NCI-H1105 treated with DMSO at 0.1 percent for 48 hours (cell line): ENCODE measurements at regions not wholly inside any gene's neighbourhood (a gene's known extent, or its start where the extent isn't known, plus 50 kb on each side); places are given as distances from the start of the nearest gene placed in this dataset.

Experiments used
- DNase-seq: peaks from one replicate; lab custom pipeline; 2025; lab: John Stamatoyannopoulos, UW

DNA sequence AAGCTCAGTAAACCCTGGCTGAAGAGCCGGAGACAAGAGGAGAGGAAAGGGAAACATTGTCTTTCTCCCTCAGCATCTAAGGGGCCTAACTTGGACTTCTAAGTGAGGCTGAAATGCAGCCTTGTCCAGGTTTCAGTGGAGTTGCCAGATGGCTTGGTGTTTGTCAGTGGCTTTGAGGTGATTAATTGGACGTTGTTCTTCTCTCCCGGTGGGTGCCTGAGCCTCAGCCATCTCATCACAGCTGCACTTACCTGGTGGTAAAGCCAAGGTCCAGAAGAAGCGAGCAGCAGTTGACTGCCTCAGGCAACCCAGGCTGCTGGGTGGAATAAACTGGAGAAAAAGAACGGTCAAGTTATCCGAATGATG lies 202.2 kb upstream of the NLRP1 start:
- DNase-seq, result no peak

DNA sequence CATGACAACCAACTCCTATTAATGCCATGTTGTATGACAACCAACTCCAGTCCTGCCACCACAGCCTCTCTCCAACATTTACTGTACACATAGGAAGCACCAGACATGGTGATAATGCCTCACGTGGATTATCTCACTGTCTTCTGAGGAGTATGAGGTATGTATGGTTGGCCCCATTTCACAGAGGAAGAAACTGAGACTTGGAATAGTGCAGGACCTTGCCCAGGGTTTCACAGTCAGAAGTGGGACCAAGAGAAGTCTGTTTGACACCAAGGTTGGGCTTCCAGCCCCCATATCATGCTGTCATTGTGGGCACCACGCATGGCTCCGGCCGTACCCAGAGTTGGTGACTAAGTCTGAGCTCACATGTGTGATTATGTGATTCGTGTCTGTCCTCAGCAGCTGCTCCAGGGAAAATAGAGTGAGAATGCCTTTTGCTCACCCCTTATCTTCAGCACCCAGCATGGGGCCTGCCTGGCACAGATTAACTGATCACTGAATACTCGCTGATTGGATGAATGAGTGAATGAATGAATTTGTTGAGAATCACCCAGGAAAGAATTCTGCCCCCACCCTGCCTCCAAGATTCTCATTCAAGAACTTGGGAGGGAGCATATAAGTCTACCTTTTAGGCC lies 204.1 kb upstream of the NLRP1 start:
- no peak for DNase-seq

GRCh38 chr17:5789528-5789927 lies 205.2 kb upstream of the NLRP1 start:
- no peak for DNase-seq

DNA sequence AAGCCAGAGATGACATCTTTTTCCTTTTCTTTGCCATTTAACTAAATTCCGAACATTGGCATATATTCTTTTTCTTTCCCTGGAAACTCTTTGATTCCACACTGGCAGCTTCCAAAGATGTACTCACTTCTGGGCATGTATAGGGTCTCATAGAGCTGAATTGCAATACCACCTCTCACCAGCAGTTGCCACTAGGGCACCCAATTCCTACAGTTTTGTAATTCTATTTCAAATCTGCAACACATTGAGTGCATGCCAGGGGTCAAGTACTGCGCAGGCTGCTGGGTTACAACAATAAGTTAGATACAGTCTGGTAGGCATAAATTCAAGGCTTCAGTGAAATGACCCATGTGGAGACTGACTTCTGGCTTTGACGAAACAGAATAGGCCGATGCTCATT lies 208.8 kb upstream of the NLRP1 start:
- DNase-seq, result no peak

DNA sequence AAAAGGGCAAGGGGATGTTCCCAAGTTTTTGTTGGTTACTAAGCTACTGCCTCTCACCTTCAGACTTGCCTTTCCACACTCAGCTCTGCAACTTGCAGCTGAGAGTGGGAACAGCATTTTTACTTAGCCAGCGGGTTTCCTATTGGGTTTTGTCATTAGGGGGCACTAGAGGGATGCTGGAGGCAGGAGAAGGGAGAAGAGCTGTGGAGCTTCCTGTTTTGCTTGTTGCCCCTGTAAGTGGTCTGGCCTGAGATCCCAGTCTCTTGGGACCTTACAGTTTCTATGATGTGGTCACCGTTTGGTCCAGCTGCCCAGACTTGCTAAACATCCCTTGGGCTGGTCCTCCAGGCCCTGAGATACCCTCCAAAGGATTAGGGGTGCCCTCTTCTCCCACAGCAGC lies 209.6 kb upstream of the NLRP1 start:
- no peak for DNase-seq

GRCh38 chr17:5794385-5794784 lies 210.1 kb upstream of the NLRP1 start:
- no peak for DNase-seq

GRCh38 chr17:5794881-5795506 lies 210.7 kb upstream of the NLRP1 start:
- no peak for DNase-seq

- no peak for DNase-seq
Measured at GRCh38 chr17:5797447-5798050, 213.2 kb upstream of the NLRP1 start.

GRCh38 chr17:5798094-5798493 lies 213.8 kb upstream of the NLRP1 start:
- DNase-seq, result no peak

GRCh38 chr17:5800131-5800530 lies 215.8 kb upstream of the NLRP1 start:
- no peak for DNase-seq

- DNase-seq, result no peak
Measured at GRCh38 chr17:5800646-5801045, 216.3 kb upstream of the NLRP1 start.

DNA sequence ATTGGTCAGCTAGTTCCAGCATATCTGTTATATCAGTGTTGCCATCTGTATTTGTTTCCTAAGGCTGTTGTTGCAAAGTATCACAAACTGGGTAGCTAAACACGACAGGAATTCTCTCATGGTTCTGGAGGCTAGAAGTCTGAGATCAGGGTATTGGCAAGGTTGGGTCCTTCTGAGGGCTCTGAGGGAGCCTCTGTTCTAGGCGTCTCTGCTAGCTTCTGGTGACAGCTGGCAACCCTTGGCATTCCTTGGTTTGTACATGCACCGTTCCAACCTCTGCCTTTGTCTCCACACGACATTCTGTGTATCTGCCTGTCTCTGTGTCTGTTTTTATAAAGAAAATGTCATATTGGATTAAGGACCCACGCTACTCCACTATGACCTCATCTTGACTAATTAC lies 219.9 kb upstream of the NLRP1 start:
- DNase-seq, result no peak

GRCh38 chr17:5809056-5809455 lies 224.7 kb upstream of the NLRP1 start:
- no peak for DNase-seq

DNA sequence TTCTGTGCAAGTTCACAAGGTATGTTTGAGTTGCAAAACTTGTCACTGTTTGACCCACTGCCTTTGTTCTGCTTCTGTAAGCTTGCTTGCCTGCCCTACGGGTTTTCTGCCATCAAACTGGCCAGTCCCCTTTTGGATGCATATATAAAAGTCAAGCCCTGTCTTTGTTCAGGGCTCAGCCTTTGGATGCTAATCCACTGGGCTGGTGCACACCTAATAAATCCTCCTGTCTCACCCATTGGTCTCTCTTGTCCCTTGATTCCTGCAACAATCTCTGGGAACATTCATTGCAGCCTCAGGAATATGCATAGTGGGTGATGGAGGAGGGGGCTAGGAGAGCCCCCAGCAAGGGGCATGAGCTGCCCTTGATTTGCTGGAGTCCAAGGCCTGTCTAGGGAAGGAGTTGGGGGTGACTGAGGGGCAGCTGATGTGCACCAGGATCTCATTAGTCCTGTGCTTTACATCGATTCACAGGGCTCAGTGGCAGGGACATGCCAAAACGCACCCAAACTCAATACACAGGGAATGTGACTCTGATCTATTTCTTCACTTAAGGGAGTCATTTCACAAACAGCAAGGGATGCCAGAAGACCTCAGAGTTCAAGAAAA lies 225.4 kb upstream of the NLRP1 start:
- no peak for DNase-seq

DNA sequence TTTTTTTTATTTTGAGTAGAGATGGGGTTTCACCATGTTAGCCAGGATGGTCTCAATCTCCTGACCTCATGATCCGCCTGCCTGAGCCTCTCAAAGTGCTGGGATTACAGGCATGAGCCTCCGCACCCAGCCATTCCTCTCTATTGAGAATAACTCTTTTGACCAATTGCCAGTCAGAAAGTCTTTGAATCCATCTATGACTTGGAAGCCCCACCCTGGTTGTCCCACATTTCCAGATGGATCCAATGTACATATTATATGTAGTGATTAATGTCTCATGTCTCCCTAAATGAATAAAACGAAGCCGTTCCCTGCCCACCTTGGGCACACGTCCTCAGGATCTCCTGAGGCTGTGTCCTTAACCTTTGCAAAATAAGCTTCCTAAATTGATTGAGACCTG lies 228.3 kb upstream of the NLRP1 start:
- DNase-seq, result no peak

DNA sequence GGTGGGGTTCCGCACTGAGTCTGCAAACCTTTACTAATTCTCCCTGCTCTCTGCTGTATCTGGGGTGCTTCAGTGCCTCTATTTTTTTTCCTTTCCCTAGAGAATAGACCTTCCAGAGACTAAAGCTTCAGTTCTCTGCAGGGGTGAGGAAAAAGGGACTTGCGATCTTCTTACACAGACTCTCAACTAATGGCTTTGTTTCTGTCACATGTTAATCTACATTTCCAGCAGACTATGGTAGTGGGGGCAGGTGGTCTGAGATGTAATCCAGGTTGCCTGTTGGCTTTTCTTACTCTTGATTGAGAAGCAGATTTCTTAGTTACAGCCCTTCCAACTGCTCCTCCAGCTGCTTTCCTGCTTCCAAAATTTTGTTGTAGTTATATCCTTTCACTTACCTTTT lies 229.0 kb upstream of the NLRP1 start:
- DNase-seq, result no peak

- no peak for DNase-seq
Measured at GRCh38 chr17:5815396-5815795, 231.1 kb upstream of the NLRP1 start.

- DNase-seq, result no peak
Measured at GRCh38 chr17:5816491-5817070, 232.3 kb upstream of the NLRP1 start.

DNA sequence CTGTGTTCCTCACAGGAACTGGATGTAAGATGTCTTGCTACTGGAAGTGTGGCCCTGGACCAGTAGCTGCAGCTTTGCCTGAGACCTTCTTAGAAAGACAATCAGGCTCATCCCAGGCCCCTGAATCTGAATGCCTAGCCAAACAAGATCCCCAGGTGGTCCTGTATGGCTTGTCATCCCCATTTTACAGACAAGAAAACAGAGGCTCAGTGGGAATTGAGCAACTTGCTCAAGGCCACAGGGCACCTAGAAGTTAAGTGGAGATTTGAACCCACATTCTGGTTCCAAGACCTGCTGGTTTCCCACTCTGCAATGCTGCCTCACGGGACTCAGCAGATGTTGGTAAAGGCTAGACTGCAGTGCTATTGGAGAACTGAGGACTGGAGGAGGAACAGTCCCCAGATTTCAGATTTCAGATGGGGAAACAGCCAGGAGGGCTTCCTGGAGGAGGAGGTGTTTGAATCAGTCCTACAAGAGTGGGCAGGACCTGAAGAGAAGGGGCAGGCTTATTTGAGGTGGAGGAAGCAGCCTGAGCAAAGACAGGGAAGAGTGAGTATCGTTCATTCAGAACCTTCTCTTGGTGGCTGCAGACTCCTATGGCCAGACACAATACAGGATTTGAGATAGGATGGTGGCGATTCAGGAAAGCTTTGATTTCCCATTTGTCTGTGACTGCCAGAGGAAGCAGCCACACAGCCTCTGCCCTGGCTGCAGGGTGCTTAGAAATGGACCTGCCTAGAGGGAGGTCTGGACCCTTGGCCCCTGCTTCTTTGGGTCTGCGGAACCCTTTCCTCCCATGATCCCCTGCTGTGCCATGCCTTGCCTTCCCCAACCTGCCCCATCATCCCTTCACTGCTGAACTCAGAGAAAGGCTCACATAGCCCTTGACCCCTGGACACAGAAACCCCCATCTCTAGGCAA lies 233.4 kb upstream of the NLRP1 start:
- DNase-seq, result no peak

DNA sequence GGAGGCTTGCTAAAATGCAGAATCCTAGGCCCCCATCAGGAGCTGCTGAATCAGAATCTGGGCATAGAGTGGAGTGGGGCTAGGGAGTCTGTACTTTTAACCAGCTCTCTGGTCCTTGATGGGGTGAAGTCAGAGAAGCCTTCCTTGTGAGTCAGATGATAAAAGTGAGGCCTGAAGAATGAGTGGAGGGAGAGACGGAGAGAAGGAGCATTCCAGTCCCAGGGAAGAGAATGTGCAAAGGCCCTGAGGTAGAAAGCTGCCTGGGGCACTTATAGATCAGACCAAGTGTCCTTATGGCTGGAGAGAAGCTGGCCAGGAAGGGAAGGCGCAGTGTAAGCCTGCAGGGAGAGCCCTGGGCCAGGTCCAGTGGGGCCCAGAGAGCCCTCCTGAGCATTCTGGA lies 235.1 kb upstream of the NLRP1 start:
- no peak for DNase-seq

DNA sequence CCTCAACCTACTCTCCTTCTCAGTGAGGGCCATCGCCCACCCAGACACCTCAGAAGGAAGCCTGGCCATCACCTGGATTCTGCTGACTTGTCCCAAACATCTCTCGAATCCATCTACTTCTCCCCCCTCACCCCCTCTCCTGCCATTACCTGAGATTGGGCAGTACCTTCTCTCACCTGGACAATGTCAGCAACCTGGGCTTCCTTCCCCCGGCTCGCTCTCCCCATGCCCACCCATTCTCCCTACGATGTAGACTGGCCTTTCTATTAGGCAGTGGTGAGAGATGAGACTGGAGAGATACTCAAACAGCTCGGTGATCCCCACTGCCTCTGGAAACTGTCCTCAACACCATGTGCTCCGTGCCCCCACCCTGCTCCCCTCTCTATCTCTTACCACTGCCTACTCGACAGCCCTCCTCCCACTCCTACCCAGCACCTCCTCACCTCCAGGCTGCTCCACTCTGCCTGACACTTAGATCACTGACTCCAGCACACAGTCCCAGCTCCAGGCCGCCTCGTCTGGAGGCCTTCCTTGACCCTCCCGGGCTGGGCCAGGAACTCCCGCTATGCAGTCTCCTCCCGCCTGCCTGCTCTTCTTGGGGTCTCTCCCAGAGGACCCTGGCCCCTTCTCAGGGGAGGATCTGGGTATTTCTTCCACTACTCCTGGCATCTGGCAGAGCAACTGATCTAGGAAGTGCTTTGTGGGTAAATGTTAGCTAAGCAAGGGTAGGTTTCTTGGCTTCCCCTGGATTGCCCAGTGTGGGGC lies 235.8 kb upstream of the NLRP1 start:
- DNase-seq, result no peak
